Keratinocyte (primary cell): ENCODE measurements at regions not wholly inside any gene's neighbourhood (a gene's known extent, or its start where the extent isn't known, plus 50 kb on each side); places are given as distances from the start of the nearest gene placed in this dataset.

Experiments
- CTCF ChIP-seq, 3 experiments: IDR thresholded peaks in 1 of 3; conservative IDR thresholded peaks in 1 of 3; optimal IDR thresholded peaks in 1 of 3; 2 replicates in 2 of 3; 3 replicates in 1 of 3; pipeline versions ENCODE3 to v1.5.1; 2011; ENCODE audit warnings: low read length in 3 of 3, mild to moderate bottlenecking in 3 of 3, moderate library complexity in 2 of 3, control low read depth in 1 of 3, inconsistent platforms in 1 of 3; ENCODE audit not compliant: insufficient read depth in 2 of 3; ENCODE audit errors: extremely low read depth in 1 of 3
- EZH2 ChIP-seq: IDR thresholded peaks from one replicate; pipeline ENCODE4 v1.6.1; 2012; ENCODE audit warnings: inconsistent platforms, mild to moderate bottlenecking, low read length, moderate library complexity

- TF ChIP-seq CTCF (optimal IDR thresholded peaks at IDR 0.05 in 1 of 3, IDR thresholded peaks at IDR 0.05 in 1 of 3, conservative IDR thresholded peaks at IDR 0.05 in 1 of 3; ENCODE audit: extremely low read depth in 1 of 3, insufficient read depth in 2 of 3, low read length in 3 of 3) (no peak), EZH2 (no peak)
These were observed 66.9 kb upstream of the DIAPH3 start for GRCh38 chr13:60230593-60230992.
